ENCODE measurements at regions not wholly inside any gene's neighbourhood (a gene's known extent, or its start where the extent isn't known, plus 50 kb on each side); places are given as distances from the start of the nearest gene placed in this dataset.

- Mint-ChIP-seq H3K36me3 (no peaks in the 10 kb centered on the region), H3K9me3 (peaks cover 0 to 8% (median 2%) of the 10 kb centered on the region in 9 donors), H3K4me1 (no peaks in the 10 kb centered on the region), H3K4me3 (no peak overlapping the region), H3K27me3 (no peaks in the 10 kb centered on the region), H3K27ac (no peak overlapping the region)
- DNase-seq = no peak
- POLR2A ChIA-PET = no interaction called here
- no peak for ATAC-seq
Measured at GRCh38 chr11:28518825-28519224, 410.6 kb downstream of the METTL15 start.

- H3K36me3 Mint-ChIP-seq = peaks cover 0 to 8% (median 4%) of the 10 kb centered on the region in 3 donors
- no peak overlapping the region for H3K4me3 Mint-ChIP-seq
- no peaks in the 10 kb centered on the region for H3K27me3 Mint-ChIP-seq
- no peaks in the 10 kb centered on the region for H3K4me1 Mint-ChIP-seq
- peaks cover 0 to 12% (median 5%) of the 10 kb centered on the region in 9 donors for H3K9me3 Mint-ChIP-seq
- no peak for DNase-seq
- POLR2A ChIA-PET = no interaction called here
- no peak for ATAC-seq
- H3K27ac Mint-ChIP-seq = no peak overlapping the region
Measured at GRCh38 chr11:28517621-28518020, 409.4 kb downstream of the METTL15 start.

DNA sequence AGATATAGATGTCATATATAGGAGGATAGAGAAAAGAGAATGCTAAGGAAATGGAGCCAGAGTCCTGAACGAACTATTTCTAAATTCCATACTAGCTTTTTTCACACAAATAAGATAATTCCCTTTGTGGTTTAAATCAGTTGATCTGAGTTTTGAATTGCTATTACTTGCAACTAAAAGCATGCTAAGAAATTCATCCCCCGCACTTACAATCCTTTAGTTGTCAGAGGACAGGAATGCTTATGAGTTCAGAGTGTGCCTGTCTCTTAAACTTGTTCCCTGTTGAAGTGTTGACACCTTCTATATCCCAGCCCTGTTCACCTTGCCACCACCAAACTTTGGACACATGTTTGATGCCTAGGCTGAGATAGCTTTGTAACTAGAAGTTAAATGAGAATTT is 406.2 kb downstream of the METTL15 start:
- DNase-seq (no peak), ATAC-seq (no peak)
- Mint-ChIP-seq H3K27ac (no peak overlapping the region), H3K4me1 (no peaks in the 10 kb centered on the region), H3K4me3 (no peak overlapping the region), H3K9me3 (peaks cover 0 to 10% (median 7%) of the 10 kb centered on the region in 9 donors), H3K36me3 (peaks cover 0 to 13% (median 4%) of the 10 kb centered on the region in 3 donors), H3K27me3 (no peaks in the 10 kb centered on the region)
- POLR2A ChIA-PET = no interaction called here

DNA sequence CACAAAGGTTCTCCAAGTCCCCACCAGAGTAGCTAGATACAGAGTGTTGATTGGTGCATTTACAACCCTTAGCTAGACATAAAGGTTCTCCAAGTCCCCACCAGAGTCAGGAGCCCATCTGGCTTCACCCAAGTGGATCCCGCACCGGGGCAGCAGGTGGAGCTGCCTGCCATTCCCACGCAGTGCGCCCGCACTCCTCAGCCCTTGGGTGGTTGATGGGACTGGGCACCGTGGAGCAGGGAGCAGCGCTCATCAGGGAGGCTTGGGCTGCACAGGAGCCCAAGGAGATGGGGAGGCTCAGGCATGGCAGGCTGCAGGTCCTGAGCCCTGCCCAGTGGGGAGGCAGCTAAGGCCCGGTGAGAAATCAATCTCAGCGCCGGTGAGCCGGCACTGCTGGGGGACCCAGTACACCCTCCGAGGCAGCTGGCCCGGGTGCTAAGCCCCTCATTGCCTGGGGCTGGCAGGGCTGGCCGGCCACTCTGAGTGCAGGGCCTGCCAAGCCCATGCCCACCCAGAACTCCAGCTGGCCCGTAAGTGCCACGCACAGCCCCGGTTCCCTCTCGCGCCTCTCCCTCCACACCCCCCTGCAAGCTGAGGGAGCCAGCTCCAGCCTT is 404.1 kb downstream of the METTL15 start:
- H3K27ac Mint-ChIP-seq = no peak overlapping the region
- no peak overlapping the region for H3K4me3 Mint-ChIP-seq
- H3K27me3 Mint-ChIP-seq = no peaks in the 10 kb centered on the region
- peaks cover 0 to 13% (median 7%) of the 10 kb centered on the region in 9 donors for H3K9me3 Mint-ChIP-seq
- H3K36me3 Mint-ChIP-seq = peaks cover 0 to 13% (median 4%) of the 10 kb centered on the region in 3 donors
- POLR2A ChIA-PET = no interaction called here
- no peak for DNase-seq
- no peak for ATAC-seq
- H3K4me1 Mint-ChIP-seq = no peaks in the 10 kb centered on the region

GRCh38 chr11:28505232-28505631 is 397.0 kb downstream of the METTL15 start:
- no peak overlapping the region for H3K27ac Mint-ChIP-seq
- POLR2A ChIA-PET = no interaction called here
- no peak for DNase-seq
- no peak for ATAC-seq
- H3K4me1 Mint-ChIP-seq = no peaks in the 10 kb centered on the region
- H3K27me3 Mint-ChIP-seq = no peaks in the 10 kb centered on the region
- peaks cover 0 to 9% (median 0%) of the 10 kb centered on the region in 3 donors for H3K36me3 Mint-ChIP-seq
- H3K9me3 Mint-ChIP-seq = peaks cover 0 to 11% (median 1%) of the 10 kb centered on the region in 9 donors
- no peak overlapping the region for H3K4me3 Mint-ChIP-seq

- H3K36me3 Mint-ChIP-seq = peaks cover 0 to 5% (median 0%) of the 10 kb centered on the region in 3 donors
- H3K4me1 Mint-ChIP-seq = no peaks in the 10 kb centered on the region
- H3K9me3 Mint-ChIP-seq = peaks cover 0 to 11% (median 1%) of the 10 kb centered on the region in 9 donors
- H3K27ac Mint-ChIP-seq = no peak overlapping the region
- no peaks in the 10 kb centered on the region for H3K27me3 Mint-ChIP-seq
- ATAC-seq = no peak
- DNase-seq = no peak
- H3K4me3 Mint-ChIP-seq = no peak overlapping the region
- POLR2A ChIA-PET = no interaction called here
Measured at GRCh38 chr11:28504555-28505110, 396.4 kb downstream of the METTL15 start.

GRCh38 chr11:28495333-28495732 is 387.1 kb downstream of the METTL15 start:
- Mint-ChIP-seq H3K9me3 (peaks cover 0 to 3% (median 0%) of the 10 kb centered on the region in 9 donors), H3K4me3 (no peak overlapping the region), H3K27ac (no peak overlapping the region), H3K36me3 (no peaks in the 10 kb centered on the region), H3K27me3 (peaks cover 0 to 2% (median 0%) of the 10 kb centered on the region in 5 donors), H3K4me1 (no peaks in the 10 kb centered on the region)
- POLR2A ChIA-PET = no interaction called here
- ATAC-seq = no peak
- DNase-seq = no peak

GRCh38 chr11:28491431-28491830 is 383.2 kb downstream of the METTL15 start:
- H3K27me3 Mint-ChIP-seq = peaks cover 0 to 2% (median 0%) of the 10 kb centered on the region in 5 donors
- H3K4me1 Mint-ChIP-seq = no peaks in the 10 kb centered on the region
- H3K27ac Mint-ChIP-seq = no peak overlapping the region
- no peak for DNase-seq
- no peaks in the 10 kb centered on the region for H3K36me3 Mint-ChIP-seq
- POLR2A ChIA-PET = no interaction called here
- peaks cover 0 to 3% (median 0%) of the 10 kb centered on the region in 9 donors for H3K9me3 Mint-ChIP-seq
- no peak overlapping the region for H3K4me3 Mint-ChIP-seq
- no peak for ATAC-seq

DNA sequence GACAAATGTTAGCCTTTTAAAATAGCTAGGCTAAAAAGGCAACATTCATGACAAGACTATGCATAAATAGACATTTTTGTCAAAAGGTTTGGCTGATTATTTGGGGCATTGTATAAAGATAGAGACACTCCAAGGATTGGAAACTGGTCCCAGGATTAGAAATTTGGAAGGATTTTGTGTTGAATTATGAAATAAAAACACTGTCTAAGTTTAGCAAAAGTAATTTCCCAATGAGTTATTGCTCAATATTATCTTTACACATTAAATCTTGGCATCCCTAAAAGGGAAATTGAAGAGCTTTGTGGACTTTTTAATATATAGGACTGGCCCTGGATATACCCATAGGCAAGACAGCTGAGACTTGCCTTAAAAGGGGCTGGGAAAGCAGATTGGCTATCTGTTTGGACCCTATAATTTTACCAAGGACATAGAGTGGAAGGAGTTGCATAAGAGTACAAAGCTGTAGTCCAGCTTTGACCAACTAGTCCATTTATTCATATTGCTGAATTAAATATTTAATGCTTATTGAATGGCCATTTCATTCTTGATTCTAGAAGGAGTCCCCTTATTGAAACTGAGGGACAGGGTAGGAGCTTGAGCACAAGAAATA is 382.7 kb downstream of the METTL15 start:
- Mint-ChIP-seq H3K27ac (no peak overlapping the region), H3K4me3 (no peak overlapping the region), H3K27me3 (peaks cover 0 to 2% (median 0%) of the 10 kb centered on the region in 5 donors), H3K4me1 (no peaks in the 10 kb centered on the region), H3K9me3 (peaks cover 0 to 3% (median 0%) of the 10 kb centered on the region in 9 donors), H3K36me3 (no peaks in the 10 kb centered on the region)
- DNase-seq = no peak
- POLR2A ChIA-PET = no interaction called here
- ATAC-seq = no peak

DNA sequence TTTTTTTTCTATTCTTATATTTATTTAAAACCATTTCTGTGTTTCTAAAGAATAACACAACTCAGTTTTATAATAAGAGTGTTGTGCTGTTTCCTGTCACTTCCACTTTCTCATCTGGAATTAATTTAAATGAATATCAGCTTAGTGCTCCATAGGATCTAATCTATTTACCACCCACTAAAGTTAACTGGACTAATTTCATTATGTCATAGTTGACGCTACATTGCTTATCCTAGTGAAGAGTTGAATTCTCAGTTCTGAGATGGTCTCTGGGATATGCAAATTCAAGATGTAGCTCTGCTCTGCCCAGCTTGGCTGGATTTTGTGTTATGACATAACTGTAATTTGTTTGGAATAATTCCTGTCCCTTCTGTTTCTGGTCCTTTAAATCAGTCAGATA is 380.1 kb downstream of the METTL15 start:
- POLR2A ChIA-PET = no interaction called here
- Mint-ChIP-seq H3K4me3 (no peak overlapping the region), H3K27me3 (peaks cover 0 to 2% (median 0%) of the 10 kb centered on the region in 5 donors), H3K9me3 (no peaks in the 10 kb centered on the region), H3K27ac (no peak overlapping the region), H3K36me3 (no peaks in the 10 kb centered on the region), H3K4me1 (no peaks in the 10 kb centered on the region)
- DNase-seq = no peak
- ATAC-seq = no peak

GRCh38 chr11:28483072-28483867 is 375.1 kb downstream of the METTL15 start:
- Mint-ChIP-seq H3K4me1 (no peaks in the 10 kb centered on the region), H3K27ac (no peak overlapping the region)
- POLR2A ChIA-PET = no interaction called here

GRCh38 chr11:28482666-28483065 is 374.5 kb downstream of the METTL15 start:
- H3K4me3 Mint-ChIP-seq = no peak overlapping the region
- DNase-seq (no peak), ATAC-seq (no peak)
- H3K27ac Mint-ChIP-seq = no peak overlapping the region
- H3K4me1 Mint-ChIP-seq = no peaks in the 10 kb centered on the region
- peaks cover 0 to 1% (median 0%) of the 10 kb centered on the region in 5 donors for H3K27me3 Mint-ChIP-seq
- POLR2A ChIA-PET = no interaction called here
- H3K36me3 Mint-ChIP-seq = no peaks in the 10 kb centered on the region
- H3K9me3 Mint-ChIP-seq = no peaks in the 10 kb centered on the region

More at GRCh38 chr11:28483072-28483867, 375.1 kb downstream of the METTL15 start:
- no peaks in the 10 kb centered on the region for H3K36me3 Mint-ChIP-seq
- no peak overlapping the region for H3K4me3 Mint-ChIP-seq
- no peaks in the 10 kb centered on the region for H3K9me3 Mint-ChIP-seq
- peaks cover 0 to 1% (median 0%) of the 10 kb centered on the region in 5 donors for H3K27me3 Mint-ChIP-seq
- ATAC-seq (no peak), DNase-seq (no peak)
